ENCODE measurements at regions not wholly inside any gene's neighbourhood (a gene's known extent, or its start where the extent isn't known, plus 50 kb on each side); places are given as distances from the start of the nearest gene placed in this dataset.
"Not testable (repeated sequence)": the region's sequence is repeated elsewhere in the genome, so short reads cannot be mapped to it uniquely, and the experiment has no call there.

- DNase-seq = not testable (repeated sequence)
Observed at GRCh38 chr3:74830845-74831244, 216.4 kb upstream of the CNTN3 start.

GRCh38 chr3:74825404-74825803 is 210.9 kb upstream of the CNTN3 start:
- DNase-seq = not testable (repeated sequence)

GRCh38 chr3:74824366-74824765 is 209.9 kb upstream of the CNTN3 start:
- peak; percentile 2 for DNase-seq

GRCh38 chr3:74814181-74814580 is 199.7 kb upstream of the CNTN3 start:
- DNase-seq = no peak

GRCh38 chr3:74812756-74813155 is 198.3 kb upstream of the CNTN3 start:
- DNase-seq = no peak

- no peak for DNase-seq
Observed at GRCh38 chr3:74808506-74809275, 194.2 kb upstream of the CNTN3 start.

GRCh38 chr3:74801924-74802323 is 187.5 kb upstream of the CNTN3 start:
- no peak for DNase-seq

GRCh38 chr3:74789111-74789510 is 174.7 kb upstream of the CNTN3 start:
- peak; percentile 50 for DNase-seq

GRCh38 chr3:74787011-74787410 is 172.6 kb upstream of the CNTN3 start:
- peak; percentile 55 for DNase-seq

GRCh38 chr3:74771401-74771800 is 156.9 kb upstream of the CNTN3 start:
- DNase-seq = no peak

- no peak for DNase-seq
Observed at GRCh38 chr3:74768010-74768409, 153.6 kb upstream of the CNTN3 start.

GRCh38 chr3:74766405-74766804 is 151.9 kb upstream of the CNTN3 start:
- DNase-seq = no peak

- no peak for DNase-seq
Observed at GRCh38 chr3:74763830-74764229, 149.4 kb upstream of the CNTN3 start.

GRCh38 chr3:74756674-74757073 is 142.2 kb upstream of the CNTN3 start:
- DNase-seq = no peak

GRCh38 chr3:74752290-74752689 is 137.8 kb upstream of the CNTN3 start:
- DNase-seq = no peak

GRCh38 chr3:74751775-74752174 is 137.3 kb upstream of the CNTN3 start:
- no peak for DNase-seq

- DNase-seq = no peak
Observed at GRCh38 chr3:74750901-74751300, 136.4 kb upstream of the CNTN3 start.

- DNase-seq = no peak
Observed at GRCh38 chr3:74739242-74739641, 124.8 kb upstream of the CNTN3 start.

GRCh38 chr3:74722211-74722610 is 107.8 kb upstream of the CNTN3 start:
- DNase-seq = no peak

- no peak for DNase-seq
Observed at GRCh38 chr3:74713977-74714376, 99.5 kb upstream of the CNTN3 start.

- no peak for DNase-seq
Observed at GRCh38 chr3:74711913-74712512, 97.6 kb upstream of the CNTN3 start.

- DNase-seq = no peak
Observed at GRCh38 chr3:74709951-74710350, 95.5 kb upstream of the CNTN3 start.

- DNase-seq = no peak
Observed at GRCh38 chr3:74693696-74694393, 79.4 kb upstream of the CNTN3 start.

GRCh38 chr3:74693251-74693650 is 78.8 kb upstream of the CNTN3 start:
- DNase-seq = no peak
